Vagina (tissue), 2 donors: ENCODE measurements at regions not wholly inside any gene's neighbourhood (a gene's known extent, or its start where the extent isn't known, plus 50 kb on each side); places are given as distances from the start of the nearest gene placed in this dataset.
A peak's percentile ranks its signal among the peaks of the same experiment; 100 is the strongest.

Experiments
- DNase-seq, 2 donors: peaks; one replicate each; pipeline ENCODE4 v3.0.0-alpha.2; 2017; ENCODE audit errors: extremely low spot score in 2 of 2
- H3K27ac ChIP-seq: fragments of 200-600 bp; sonication (generic); one replicate; pipeline ENCODE4 v1.5.1; 2019
- H3K27me3 ChIP-seq: fragments of 200-600 bp; sonication (generic); one replicate; pipeline ENCODE4 v1.5.1; 2019
- H3K36me3 ChIP-seq, 2 donors: fragments of 200-600 bp; sonication (generic); one replicate each; pipeline ENCODE4 v1.5.1; 2017 to 2019
- H3K4me1 ChIP-seq: fragments of 200-600 bp; sonication (generic); one replicate; pipeline ENCODE4 v1.5.1; 2019
- H3K4me3 ChIP-seq, 2 donors: fragments of 200-600 bp; sonication (generic); 1 replicate in 1 of 2; 2 replicates in 1 of 2; pipeline ENCODE4 v1.5.1; 2016 to 2019
- H3K9me3 ChIP-seq: fragments of 200-600 bp; sonication (generic); one replicate; pipeline ENCODE4 v1.5.1; 2019
- CTCF ChIP-seq, 3 experiments: fragments of 450-650 bp in 2 of 3; fragments of 200-600 bp in 1 of 3; sonication (generic) in 1 of 3; IDR thresholded peaks; one replicate each; pipeline ENCODE4 v1.5.1; 2017 to 2019; ENCODE audit warnings: antibody characterized with exemption in 3 of 3, mild to moderate bottlenecking in 2 of 3, moderate library complexity in 2 of 3
- POLR2A ChIP-seq, 2 donors: fragments of 450-650 bp; IDR thresholded peaks; one replicate each; pipeline ENCODE4 v1.6.1; 2017; ENCODE audit warnings: antibody characterized with exemption in 2 of 2, mild to moderate bottlenecking in 2 of 2, moderate library complexity in 2 of 2
- POLR2AphosphoS5 ChIP-seq, 2 donors: sonication (generic); formaldehyde crosslinking; IDR thresholded peaks; one replicate each; pipeline ENCODE4 v1.9.0; 2017; ENCODE audit warnings: antibody characterized with exemption in 2 of 2, mild to moderate bottlenecking in 2 of 2, low read depth in 1 of 2; ENCODE audit not compliant: insufficient read depth in 1 of 2
- intact Hi-C: fragments of 100-400 bp; cut with DNase I; formaldehyde crosslinking; loops from one replicate; pipeline ENCODE4 v1.15.1; 2023

GRCh38 chr2:145064511-145064910 is 544.6 kb upstream of the ZEB2 start:
- Histone ChIP-seq H3K4me1 (peaks cover 27% of the 10 kb centered on the region), H3K9me3 (no peaks in the 10 kb centered on the region), H3K4me3 (no peak overlapping the region), H3K27ac (no peak overlapping the region), H3K27me3 (no peaks in the 10 kb centered on the region), H3K36me3 (no peaks in the 10 kb centered on the region)
- TF ChIP-seq POLR2A (IDR thresholded peaks at IDR 0.05) (no peak), POLR2AphosphoS5 (IDR thresholded peaks at IDR 0.05; ENCODE audit: insufficient read depth in 1 of 2, low read depth in 1 of 2) (no peak), CTCF (IDR thresholded peaks at IDR 0.05) (no peak)
- no peak for DNase-seq
- intact Hi-C loops = no loop called here

GRCh38 chr2:145060876-145061275 is 541.0 kb upstream of the ZEB2 start:
- H3K27me3 ChIP-seq = no peaks in the 10 kb centered on the region
- H3K36me3 ChIP-seq = no peaks in the 10 kb centered on the region
- no peak overlapping the region for H3K4me3 ChIP-seq
- TF ChIP-seq POLR2AphosphoS5 (IDR thresholded peaks at IDR 0.05; ENCODE audit: insufficient read depth in 1 of 2, low read depth in 1 of 2) = peak in 1 of 2 donors; percentile 58
- TF ChIP-seq CTCF (IDR thresholded peaks at IDR 0.05) = no peak
- no peak for TF ChIP-seq POLR2A (IDR thresholded peaks at IDR 0.05)
- intact Hi-C loops = no loop called here
- no peak overlapping the region for H3K27ac ChIP-seq
- H3K4me1 ChIP-seq = peaks cover 13% of the 10 kb centered on the region
- no peaks in the 10 kb centered on the region for H3K9me3 ChIP-seq
- DNase-seq = no peak

- Histone ChIP-seq H3K27ac (no peak overlapping the region), H3K4me1 (peaks cover 3% of the 10 kb centered on the region), H3K36me3 (no peaks in the 10 kb centered on the region), H3K4me3 (no peak overlapping the region), H3K27me3 (no peaks in the 10 kb centered on the region), H3K9me3 (no peaks in the 10 kb centered on the region)
- TF ChIP-seq CTCF (IDR thresholded peaks at IDR 0.05) (no peak), POLR2A (IDR thresholded peaks at IDR 0.05) (no peak), POLR2AphosphoS5 (IDR thresholded peaks at IDR 0.05; ENCODE audit: insufficient read depth in 1 of 2, low read depth in 1 of 2) (no peak)
- intact Hi-C loops = no loop called here
- no peak for DNase-seq
Observed at GRCh38 chr2:145059914-145060313, 540.0 kb upstream of the ZEB2 start.

- TF ChIP-seq POLR2A (IDR thresholded peaks at IDR 0.05) (no peak), POLR2AphosphoS5 (IDR thresholded peaks at IDR 0.05; ENCODE audit: insufficient read depth in 1 of 2, low read depth in 1 of 2) (no peak), CTCF (IDR thresholded peaks at IDR 0.05) (no peak)
- Histone ChIP-seq H3K27me3 (no peaks in the 10 kb centered on the region), H3K4me1 (no peaks in the 10 kb centered on the region), H3K36me3 (no peaks in the 10 kb centered on the region), H3K27ac (no peak overlapping the region), H3K9me3 (no peaks in the 10 kb centered on the region), H3K4me3 (no peak overlapping the region)
- DNase-seq = no peak
- intact Hi-C loops = no loop called here
Observed at GRCh38 chr2:145059343-145059742, 539.4 kb upstream of the ZEB2 start.

- no peak for DNase-seq
- Histone ChIP-seq H3K4me3 (no peak overlapping the region), H3K27ac (no peak overlapping the region), H3K4me1 (no peaks in the 10 kb centered on the region), H3K27me3 (no peaks in the 10 kb centered on the region), H3K36me3 (no peaks in the 10 kb centered on the region), H3K9me3 (no peaks in the 10 kb centered on the region)
- intact Hi-C loops = no loop called here
- TF ChIP-seq POLR2AphosphoS5 (IDR thresholded peaks at IDR 0.05; ENCODE audit: insufficient read depth in 1 of 2, low read depth in 1 of 2) (no peak), POLR2A (IDR thresholded peaks at IDR 0.05) (no peak), CTCF (IDR thresholded peaks at IDR 0.05) (no peak)
Observed at GRCh38 chr2:145058457-145058856, 538.5 kb upstream of the ZEB2 start.
